GM23338 (cell line): ENCODE measurements at regions not wholly inside any gene's neighbourhood (a gene's known extent, or its start where the extent isn't known, plus 50 kb on each side); places are given as distances from the start of the nearest gene placed in this dataset.

Experiments used
- ATAC-seq: fragments of 200-7000 bp; cut with Tn5 transposase; 3 replicates; pipeline ENCODE4 v1.9.1; 2020
- DNase-seq: peaks from one replicate; pipeline ENCODE4 v3.0.0-alpha.2; 2015; ENCODE audit warnings: low spot score
- H2AFZ ChIP-seq: fragments of 200-600 bp; sonication (generic); 2 replicates; pipeline ENCODE4 v1.8.0; 2016; ENCODE audit warnings: antibody characterized with exemption, mild to moderate bottlenecking, moderate library complexity
- H3F3A ChIP-seq: fragments of 200-600 bp; sonication (generic); replicated peaks from 2 replicates; pipeline ENCODE4 v1.8.0; 2017; ENCODE audit warnings: antibody characterized with exemption, mixed run types, low read depth
- H3K27ac ChIP-seq: fragments of 200-600 bp; sonication (generic); 2 replicates; pipeline ENCODE4 v1.6.1; 2016; ENCODE audit warnings: low read depth
- H3K27me3 ChIP-seq: fragments of 200-600 bp; sonication (generic); 2 replicates; pipeline ENCODE4 v1.8.0; 2016; ENCODE audit warnings: mild to moderate bottlenecking, mixed run types, moderate library complexity; ENCODE audit not compliant: insufficient read depth
- H3K36me3 ChIP-seq: fragments of 200-600 bp; sonication (generic); 2 replicates; pipeline ENCODE4 v1.8.0; 2016; ENCODE audit warnings: mild to moderate bottlenecking; ENCODE audit not compliant: insufficient read depth
- H3K4me1 ChIP-seq: fragments of 200-600 bp; sonication (generic); 2 replicates; pipeline ENCODE4 v1.8.0; 2016; ENCODE audit warnings: mild to moderate bottlenecking, moderate library complexity; ENCODE audit not compliant: insufficient read depth
- H3K4me2 ChIP-seq: fragments of 200-600 bp; sonication (generic); 2 replicates; pipeline ENCODE4 v1.7.1; 2017; ENCODE audit warnings: mixed run types
- H3K4me3 ChIP-seq: fragments of 200-600 bp; sonication (generic); 2 replicates; pipeline ENCODE4 v1.6.1; 2016; ENCODE audit warnings: mixed run types
- H3K79me2 ChIP-seq: fragments of 200-600 bp; sonication (generic); replicated peaks from 2 replicates; pipeline ENCODE4 v1.8.0; 2017; ENCODE audit warnings: mild to moderate bottlenecking; ENCODE audit not compliant: insufficient read depth
- H3K9me2 ChIP-seq: fragments of 200-600 bp; sonication (generic); 2 replicates; pipeline ENCODE4 v1.8.0; 2017; ENCODE audit not compliant: insufficient read depth
- H4K20me1 ChIP-seq: fragments of 200-600 bp; sonication (generic); replicated peaks from 2 replicates; pipeline ENCODE4 v1.8.0; 2017; ENCODE audit warnings: mild to moderate bottlenecking; ENCODE audit not compliant: insufficient read depth
- H3K27ac Mint-ChIP-seq: 2 replicates; pipeline ENCODE4 v1.8.0; 2020; ENCODE audit warnings: inconsistent platforms, mild to moderate bottlenecking, moderate library complexity, mixed read lengths
- H3K27me3 Mint-ChIP-seq: 3 replicates; pipeline ENCODE4 v1.8.0; 2022; ENCODE audit warnings: low read depth, mild to moderate bottlenecking, moderate library complexity, mixed read lengths, inconsistent platforms; ENCODE audit not compliant: insufficient read depth, poor library complexity
- H3K36me3 Mint-ChIP-seq: 3 replicates; pipeline ENCODE4 v1.8.0; 2021; ENCODE audit warnings: low read depth, mild to moderate bottlenecking, inconsistent platforms, moderate library complexity, mixed read lengths
- H3K4me1 Mint-ChIP-seq: 3 replicates; pipeline ENCODE4 v1.8.0; 2020; ENCODE audit warnings: mild to moderate bottlenecking, inconsistent platforms, mixed read lengths
- H3K4me3 Mint-ChIP-seq: 3 replicates; pipeline ENCODE4 v1.8.0; 2021; ENCODE audit warnings: moderate library complexity, mild to moderate bottlenecking, inconsistent platforms, mixed read lengths
- H3K9me3 Mint-ChIP-seq: 3 replicates; pipeline ENCODE4 v1.8.0; 2020; ENCODE audit warnings: moderate library complexity, mild to moderate bottlenecking, inconsistent platforms, mixed read lengths
- CREB1 ChIP-seq: fragments of 250-450 bp; sonication (Bioruptor Pico); IDR thresholded peaks from 2 replicates; pipeline ENCODE4 v1.5.0; 2020; ENCODE audit warnings: low read depth, mild to moderate bottlenecking, moderate library complexity
- CTCF ChIP-seq, 2 experiments: fragments of 200-600 bp in 1 of 2; sonication (generic) in 1 of 2; conservative IDR thresholded peaks; 2 replicates each; pipeline versions ENCODE4 v1.5.1 to v1.6.1; 2016 to 2017; ENCODE audit warnings: antibody characterized with exemption in 2 of 2, low read depth in 2 of 2, mild to moderate bottlenecking in 2 of 2, moderate library complexity in 1 of 2
- EZH2 ChIP-seq: fragments of 200-600 bp; sonication (generic); IDR thresholded peaks from one replicate; pipeline ENCODE4 v1.8.0; 2017; ENCODE audit warnings: antibody characterized with exemption, mild to moderate bottlenecking, low read depth; ENCODE audit not compliant: unreplicated experiment
- EZH2phosphoT487 ChIP-seq: fragments of 200-600 bp; sonication (generic); IDR thresholded peaks from one replicate; pipeline ENCODE4 v1.8.1; 2018; ENCODE audit warnings: antibody characterized with exemption; ENCODE audit not compliant: unreplicated experiment
- JUNB ChIP-seq: IDR thresholded peaks from one replicate; pipeline ENCODE4 v1.6.1; 2016; ENCODE audit warnings: antibody characterized with exemption; ENCODE audit not compliant: unreplicated experiment
- NANOG ChIP-seq: IDR thresholded peaks from 2 replicates; pipeline ENCODE4 v1.6.1; 2016; ENCODE audit warnings: antibody characterized with exemption, borderline replicate concordance
- POLR2AphosphoS5 ChIP-seq: IDR thresholded peaks from 2 replicates; pipeline ENCODE4 v1.6.1; 2016; ENCODE audit warnings: antibody characterized with exemption, low read depth
- STAT1 ChIP-seq: IDR thresholded peaks from one replicate; pipeline ENCODE4 v1.6.1; 2016; ENCODE audit warnings: antibody characterized with exemption; ENCODE audit not compliant: unreplicated experiment
- ZNF331 ChIP-seq: fragments of 250-450 bp; sonication (Bioruptor Pico); IDR thresholded peaks from 2 replicates; pipeline ENCODE4 v1.5.0; 2020; ENCODE audit warnings: low read depth, mild to moderate bottlenecking, moderate library complexity
- TF ChIP-seq, protein P1 (sequence below): IDR thresholded peaks from one replicate; pipeline ENCODE4 v1.6.1; 2018; ENCODE audit warnings: antibody characterized with exemption; ENCODE audit not compliant: unreplicated experiment
- TF ChIP-seq, protein P2 (sequence below): IDR thresholded peaks from 2 replicates; pipeline ENCODE4 v1.6.1; 2016; ENCODE audit warnings: antibody characterized with exemption

DNA sequence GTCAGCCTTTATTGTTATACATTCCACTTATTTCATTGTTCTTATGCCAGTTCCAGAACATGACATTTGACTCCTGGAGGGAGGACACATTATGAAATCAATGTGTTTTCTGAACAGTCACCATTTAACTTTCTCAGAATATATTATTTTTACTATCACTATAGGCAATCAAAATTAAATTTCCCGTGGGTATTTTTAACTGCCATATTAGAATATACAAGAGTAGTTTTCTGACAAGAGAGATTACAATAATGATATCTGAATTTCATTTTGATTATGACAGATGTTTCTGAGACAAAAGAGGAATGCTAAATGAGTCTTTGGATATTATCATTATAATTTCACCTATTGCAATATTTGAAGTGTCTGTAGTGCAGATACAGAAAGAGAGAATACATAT, 64.4 kb upstream of the FSIP2 start:
- Histone ChIP-seq H3K9me2 (no peaks in the 10 kb centered on the region), H2AFZ (no peak overlapping the region), H3F3A (no peaks in the 10 kb centered on the region), H4K20me1 (no peaks in the 10 kb centered on the region), H3K79me2 (no peaks in the 10 kb centered on the region), H3K4me1 (no peaks in the 10 kb centered on the region; the same call in 1 of the 2 replicates), H3K27me3 (no peaks in the 10 kb centered on the region), H3K27ac (no peak overlapping the region), H3K4me2 (no peak overlapping the region), H3K4me3 (no peak overlapping the region), H3K36me3 (no peaks in the 10 kb centered on the region)
- Mint-ChIP-seq H3K27ac (no peak overlapping the region), H3K36me3 (no peaks in the 10 kb centered on the region), H3K9me3 (no peaks in the 10 kb centered on the region; the same call in 1 of the 3 replicates), H3K4me1 (peaks cover 9% of the 10 kb centered on the region), H3K4me3 (no peak overlapping the region), H3K27me3 (no peaks in the 10 kb centered on the region)
- TF ChIP-seq CTCF (conservative IDR thresholded peaks at IDR 0.05; ENCODE audit: low read depth in 2 of 2) (no peak), JUNB (no peak), EZH2phosphoT487 (no peak), NANOG (no peak), ZNF331 (CRISPR knock-in tag) (no peak), EZH2 (no peak), STAT1 (no peak), POLR2AphosphoS5 (no peak), CREB1 (no peak)
- TF ChIP-seq, protein P1, sequence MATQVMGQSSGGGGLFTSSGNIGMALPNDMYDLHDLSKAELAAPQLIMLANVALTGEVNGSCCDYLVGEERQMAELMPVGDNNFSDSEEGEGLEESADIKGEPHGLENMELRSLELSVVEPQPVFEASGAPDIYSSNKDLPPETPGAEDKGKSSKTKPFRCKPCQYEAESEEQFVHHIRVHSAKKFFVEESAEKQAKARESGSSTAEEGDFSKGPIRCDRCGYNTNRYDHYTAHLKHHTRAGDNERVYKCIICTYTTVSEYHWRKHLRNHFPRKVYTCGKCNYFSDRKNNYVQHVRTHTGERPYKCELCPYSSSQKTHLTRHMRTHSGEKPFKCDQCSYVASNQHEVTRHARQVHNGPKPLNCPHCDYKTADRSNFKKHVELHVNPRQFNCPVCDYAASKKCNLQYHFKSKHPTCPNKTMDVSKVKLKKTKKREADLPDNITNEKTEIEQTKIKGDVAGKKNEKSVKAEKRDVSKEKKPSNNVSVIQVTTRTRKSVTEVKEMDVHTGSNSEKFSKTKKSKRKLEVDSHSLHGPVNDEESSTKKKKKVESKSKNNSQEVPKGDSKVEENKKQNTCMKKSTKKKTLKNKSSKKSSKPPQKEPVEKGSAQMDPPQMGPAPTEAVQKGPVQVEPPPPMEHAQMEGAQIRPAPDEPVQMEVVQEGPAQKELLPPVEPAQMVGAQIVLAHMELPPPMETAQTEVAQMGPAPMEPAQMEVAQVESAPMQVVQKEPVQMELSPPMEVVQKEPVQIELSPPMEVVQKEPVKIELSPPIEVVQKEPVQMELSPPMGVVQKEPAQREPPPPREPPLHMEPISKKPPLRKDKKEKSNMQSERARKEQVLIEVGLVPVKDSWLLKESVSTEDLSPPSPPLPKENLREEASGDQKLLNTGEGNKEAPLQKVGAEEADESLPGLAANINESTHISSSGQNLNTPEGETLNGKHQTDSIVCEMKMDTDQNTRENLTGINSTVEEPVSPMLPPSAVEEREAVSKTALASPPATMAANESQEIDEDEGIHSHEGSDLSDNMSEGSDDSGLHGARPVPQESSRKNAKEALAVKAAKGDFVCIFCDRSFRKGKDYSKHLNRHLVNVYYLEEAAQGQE: no peak
- TF ChIP-seq, protein P2, sequence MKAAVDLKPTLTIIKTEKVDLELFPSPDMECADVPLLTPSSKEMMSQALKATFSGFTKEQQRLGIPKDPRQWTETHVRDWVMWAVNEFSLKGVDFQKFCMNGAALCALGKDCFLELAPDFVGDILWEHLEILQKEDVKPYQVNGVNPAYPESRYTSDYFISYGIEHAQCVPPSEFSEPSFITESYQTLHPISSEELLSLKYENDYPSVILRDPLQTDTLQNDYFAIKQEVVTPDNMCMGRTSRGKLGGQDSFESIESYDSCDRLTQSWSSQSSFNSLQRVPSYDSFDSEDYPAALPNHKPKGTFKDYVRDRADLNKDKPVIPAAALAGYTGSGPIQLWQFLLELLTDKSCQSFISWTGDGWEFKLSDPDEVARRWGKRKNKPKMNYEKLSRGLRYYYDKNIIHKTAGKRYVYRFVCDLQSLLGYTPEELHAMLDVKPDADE: no peak
- ATAC-seq (no peak), DNase-seq (no peak)
